ENCODE measurements at regions not wholly inside any gene's neighbourhood (a gene's known extent, or its start where the extent isn't known, plus 50 kb on each side); places are given as distances from the start of the nearest gene placed in this dataset.
A peak's percentile ranks its signal among the peaks of the same experiment; 100 is the strongest.

DNA sequence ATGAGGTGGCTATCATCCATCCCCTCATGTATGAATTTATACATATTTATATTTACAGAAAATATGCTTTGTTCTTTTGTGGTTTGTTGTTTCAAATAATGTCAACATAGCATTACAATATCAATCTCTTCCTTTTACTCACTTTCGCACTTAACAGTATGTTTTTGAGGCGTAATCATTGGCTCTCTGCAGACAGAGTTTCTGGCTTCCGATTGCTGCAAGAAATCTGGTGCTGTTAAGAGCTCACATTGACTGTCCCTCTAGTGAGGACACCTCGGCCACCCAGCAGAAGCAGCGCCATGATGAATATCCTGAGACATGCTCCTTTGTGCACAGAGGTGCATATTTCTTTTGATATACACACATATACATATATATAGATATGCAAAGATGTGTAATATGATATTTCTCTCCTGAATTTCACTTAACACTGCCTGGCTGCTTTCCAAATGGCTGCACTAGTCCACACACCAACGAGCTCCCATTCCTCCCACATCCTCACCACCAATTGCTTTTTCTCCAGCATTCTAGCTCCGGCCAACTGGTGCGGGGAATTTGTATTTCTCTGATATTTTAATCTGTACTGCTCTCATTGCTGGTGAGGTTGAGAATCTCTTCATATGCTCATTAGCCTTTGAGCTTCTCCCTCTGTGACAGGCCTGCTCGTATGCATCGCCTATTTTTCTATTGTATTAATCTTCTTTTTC lies 248.4 kb downstream of the SIPA1L2 start:
- H3K4me3 ChIP-seq (ENCODE audit: low read length), result no peak overlapping the region
- TF ChIP-seq, protein P1, sequence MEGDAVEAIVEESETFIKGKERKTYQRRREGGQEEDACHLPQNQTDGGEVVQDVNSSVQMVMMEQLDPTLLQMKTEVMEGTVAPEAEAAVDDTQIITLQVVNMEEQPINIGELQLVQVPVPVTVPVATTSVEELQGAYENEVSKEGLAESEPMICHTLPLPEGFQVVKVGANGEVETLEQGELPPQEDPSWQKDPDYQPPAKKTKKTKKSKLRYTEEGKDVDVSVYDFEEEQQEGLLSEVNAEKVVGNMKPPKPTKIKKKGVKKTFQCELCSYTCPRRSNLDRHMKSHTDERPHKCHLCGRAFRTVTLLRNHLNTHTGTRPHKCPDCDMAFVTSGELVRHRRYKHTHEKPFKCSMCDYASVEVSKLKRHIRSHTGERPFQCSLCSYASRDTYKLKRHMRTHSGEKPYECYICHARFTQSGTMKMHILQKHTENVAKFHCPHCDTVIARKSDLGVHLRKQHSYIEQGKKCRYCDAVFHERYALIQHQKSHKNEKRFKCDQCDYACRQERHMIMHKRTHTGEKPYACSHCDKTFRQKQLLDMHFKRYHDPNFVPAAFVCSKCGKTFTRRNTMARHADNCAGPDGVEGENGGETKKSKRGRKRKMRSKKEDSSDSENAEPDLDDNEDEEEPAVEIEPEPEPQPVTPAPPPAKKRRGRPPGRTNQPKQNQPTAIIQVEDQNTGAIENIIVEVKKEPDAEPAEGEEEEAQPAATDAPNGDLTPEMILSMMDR (conservative IDR thresholded peaks at IDR 0.05; ENCODE audit: low read length), result no peak
- no peak for DNase-seq (ENCODE audit: low read depth)

DNA sequence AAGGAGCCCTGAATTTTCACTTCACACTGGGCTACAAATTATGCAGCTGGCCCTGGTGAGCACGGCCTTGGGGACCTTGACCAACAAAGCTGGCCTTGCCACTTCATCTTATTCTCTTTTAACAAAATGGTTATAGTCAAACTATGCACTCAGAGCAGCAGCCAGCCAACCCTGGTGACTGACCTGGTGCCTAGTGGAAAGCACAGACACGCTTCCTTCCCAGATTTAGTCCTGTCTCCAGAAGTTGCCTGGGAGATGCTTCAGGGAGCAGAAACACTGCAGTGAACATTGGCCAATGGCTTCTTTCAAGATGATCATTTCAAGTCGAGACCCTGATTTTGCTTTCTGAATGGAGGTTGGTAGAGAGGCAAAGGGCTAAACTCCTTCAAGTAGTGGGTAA lies 249.3 kb downstream of the SIPA1L2 start:
- no peak overlapping the region for H3K4me3 ChIP-seq (ENCODE audit: low read length)
- TF ChIP-seq, protein P1 (conservative IDR thresholded peaks at IDR 0.05; ENCODE audit: low read length), result no peak

GRCh38 chr1:232380131-232380530 lies 249.8 kb downstream of the SIPA1L2 start:
- DNase-seq (ENCODE audit: low read depth), result no peak
- H3K4me3 ChIP-seq (ENCODE audit: low read length), result no peak overlapping the region
- TF ChIP-seq, protein P1 (conservative IDR thresholded peaks at IDR 0.05; ENCODE audit: low read length), result no peak

More for the DNA sequence above, 249.3 kb downstream of the SIPA1L2 start:
- DNase-seq (ENCODE audit: low read depth), result no peak

DNA sequence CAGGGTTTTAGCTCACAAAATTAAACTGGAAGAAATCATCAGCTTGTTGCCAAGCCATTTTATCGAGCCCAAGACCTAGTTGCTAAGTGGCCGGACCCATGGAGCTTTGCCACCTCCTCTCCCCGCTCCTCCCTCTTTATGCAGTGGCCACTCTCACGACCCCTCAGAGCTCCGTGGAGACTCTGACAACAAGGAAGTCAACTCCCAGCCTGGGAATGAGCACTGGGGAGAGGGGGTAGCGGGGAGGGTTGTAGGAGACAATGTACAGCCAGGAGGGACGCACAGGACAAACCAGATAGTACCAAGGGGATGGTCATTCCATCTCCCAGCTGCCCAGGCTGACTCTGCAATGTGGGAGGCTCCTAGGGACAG lies 250.9 kb downstream of the SIPA1L2 start:
- H3K4me3 ChIP-seq (ENCODE audit: low read length), result no peak overlapping the region
- TF ChIP-seq, protein P1 (conservative IDR thresholded peaks at IDR 0.05; ENCODE audit: low read length), result no peak

DNA sequence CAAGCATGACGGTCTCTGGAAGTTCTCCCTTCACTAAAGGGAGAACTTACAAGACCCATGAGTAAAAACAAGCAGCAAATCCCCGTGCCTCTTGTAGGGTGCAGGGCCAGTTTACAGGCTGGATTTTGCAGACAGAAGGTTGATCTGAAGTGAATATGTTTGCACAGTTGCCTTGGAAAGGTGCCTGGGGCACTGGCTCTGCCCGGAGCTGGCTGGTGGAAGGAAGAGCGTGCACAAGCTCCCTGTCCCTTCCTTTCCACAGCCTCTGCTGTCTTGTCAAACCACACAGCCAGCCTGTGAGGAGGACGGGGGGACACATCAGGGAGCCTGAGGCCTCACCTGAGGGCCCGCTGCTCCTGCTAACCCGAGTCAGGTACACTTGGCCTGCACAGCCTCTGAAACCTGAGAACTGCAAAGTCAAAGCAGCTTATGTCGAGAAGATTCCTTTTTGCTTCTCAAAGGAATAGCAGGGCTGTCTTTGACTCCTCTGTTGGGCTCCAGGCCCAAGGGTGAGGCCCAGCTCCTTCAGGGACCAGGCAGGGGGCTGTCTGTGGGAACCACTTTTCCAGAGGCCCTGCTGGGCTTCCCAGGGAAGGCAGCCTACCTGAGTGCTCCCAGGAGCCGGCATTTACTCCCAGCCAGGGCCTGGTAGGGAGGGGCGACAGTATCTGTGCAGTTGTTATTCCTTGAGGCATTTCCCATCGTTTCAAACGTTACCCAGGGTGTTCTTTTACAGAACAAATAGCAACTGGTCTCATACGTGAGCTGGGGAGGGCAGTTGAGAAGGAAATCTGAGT lies 251.5 kb downstream of the SIPA1L2 start:
- no peak overlapping the region for H3K4me3 ChIP-seq (ENCODE audit: low read length)
- TF ChIP-seq, protein P1 (conservative IDR thresholded peaks at IDR 0.05; ENCODE audit: low read length), result no peak
- DNase-seq (ENCODE audit: low read depth), result no peak

More for the DNA sequence above, 250.9 kb downstream of the SIPA1L2 start:
- DNase-seq (ENCODE audit: low read depth), result no peak

- DNase-seq (ENCODE audit: low read depth), result peak; percentile 5
- no peak overlapping the region for H3K4me3 ChIP-seq (ENCODE audit: low read length)
- TF ChIP-seq, protein P1 (conservative IDR thresholded peaks at IDR 0.05; ENCODE audit: low read length), result no peak
Observed at GRCh38 chr1:232377494-232377770, 252.5 kb downstream of the SIPA1L2 start.
